NCI-H2029 treated with DMSO at 0.1 percent for 48 hours (cell line): ENCODE measurements at regions not wholly inside any gene's neighbourhood (a gene's known extent, or its start where the extent isn't known, plus 50 kb on each side); places are given as distances from the start of the nearest gene placed in this dataset.
"Not testable (repeated sequence)": the region's sequence is repeated elsewhere in the genome, so short reads cannot be mapped to it uniquely, and the experiment has no call there.

Experiments used
- DNase-seq: peaks from one replicate; lab custom pipeline; 2025; lab: John Stamatoyannopoulos, UW

- no peak for DNase-seq
These were observed 84.7 kb upstream of the CYRIA start for GRCh38 chr2:16750175-16750924.

- not testable (repeated sequence) for DNase-seq
These were observed 83.1 kb upstream of the CYRIA start for GRCh38 chr2:16748511-16749266.

GRCh38 chr2:16747689-16748088 is 82.1 kb upstream of the CYRIA start:
- DNase-seq, result no peak

- no peak for DNase-seq
These were observed 81.6 kb upstream of the CYRIA start for GRCh38 chr2:16747257-16747656.

GRCh38 chr2:16746833-16747232 is 81.2 kb upstream of the CYRIA start:
- no peak for DNase-seq

- DNase-seq, result no peak
These were observed 80.7 kb upstream of the CYRIA start for GRCh38 chr2:16746329-16746728.

GRCh38 chr2:16745466-16745865 is 79.8 kb upstream of the CYRIA start:
- no peak for DNase-seq

GRCh38 chr2:16744521-16744920 is 78.9 kb upstream of the CYRIA start:
- DNase-seq, result no peak

GRCh38 chr2:16742026-16742425 is 76.4 kb upstream of the CYRIA start:
- no peak for DNase-seq

- no peak for DNase-seq
These were observed 75.9 kb upstream of the CYRIA start for GRCh38 chr2:16741498-16741897.

GRCh38 chr2:16739778-16740581 is 74.3 kb upstream of the CYRIA start:
- DNase-seq, result no peak

GRCh38 chr2:16738361-16739225 is 73.0 kb upstream of the CYRIA start:
- DNase-seq, result no peak

- DNase-seq, result no peak
These were observed 72.2 kb upstream of the CYRIA start for GRCh38 chr2:16737812-16738211.

- DNase-seq, result no peak
These were observed 71.0 kb upstream of the CYRIA start for GRCh38 chr2:16736633-16737032.

GRCh38 chr2:16729335-16729734 is 63.7 kb upstream of the CYRIA start:
- no peak for DNase-seq

GRCh38 chr2:16728351-16729136 is 62.9 kb upstream of the CYRIA start:
- DNase-seq, result no peak

- not testable (repeated sequence) for DNase-seq
These were observed 62.2 kb upstream of the CYRIA start for GRCh38 chr2:16727849-16728248.

GRCh38 chr2:16727256-16727655 is 61.6 kb upstream of the CYRIA start:
- no peak for DNase-seq

GRCh38 chr2:16726577-16726976 is 60.9 kb upstream of the CYRIA start:
- no peak for DNase-seq

GRCh38 chr2:16726147-16726546 is 60.5 kb upstream of the CYRIA start:
- DNase-seq, result no peak

GRCh38 chr2:16725549-16725948 is 59.9 kb upstream of the CYRIA start:
- no peak for DNase-seq
